HG02798 (cell line): ENCODE measurements at regions not wholly inside any gene's neighbourhood (a gene's known extent, or its start where the extent isn't known, plus 50 kb on each side); places are given as distances from the start of the nearest gene placed in this dataset.

Experiments
- ATAC-seq: cut with Tn5 transposase; IDR thresholded peaks from one replicate; pipeline ENCODE4 v1.9.1; 2021; ENCODE audit warnings: mild to moderate bottlenecking; ENCODE audit not compliant: unreplicated experiment, poor library complexity

DNA sequence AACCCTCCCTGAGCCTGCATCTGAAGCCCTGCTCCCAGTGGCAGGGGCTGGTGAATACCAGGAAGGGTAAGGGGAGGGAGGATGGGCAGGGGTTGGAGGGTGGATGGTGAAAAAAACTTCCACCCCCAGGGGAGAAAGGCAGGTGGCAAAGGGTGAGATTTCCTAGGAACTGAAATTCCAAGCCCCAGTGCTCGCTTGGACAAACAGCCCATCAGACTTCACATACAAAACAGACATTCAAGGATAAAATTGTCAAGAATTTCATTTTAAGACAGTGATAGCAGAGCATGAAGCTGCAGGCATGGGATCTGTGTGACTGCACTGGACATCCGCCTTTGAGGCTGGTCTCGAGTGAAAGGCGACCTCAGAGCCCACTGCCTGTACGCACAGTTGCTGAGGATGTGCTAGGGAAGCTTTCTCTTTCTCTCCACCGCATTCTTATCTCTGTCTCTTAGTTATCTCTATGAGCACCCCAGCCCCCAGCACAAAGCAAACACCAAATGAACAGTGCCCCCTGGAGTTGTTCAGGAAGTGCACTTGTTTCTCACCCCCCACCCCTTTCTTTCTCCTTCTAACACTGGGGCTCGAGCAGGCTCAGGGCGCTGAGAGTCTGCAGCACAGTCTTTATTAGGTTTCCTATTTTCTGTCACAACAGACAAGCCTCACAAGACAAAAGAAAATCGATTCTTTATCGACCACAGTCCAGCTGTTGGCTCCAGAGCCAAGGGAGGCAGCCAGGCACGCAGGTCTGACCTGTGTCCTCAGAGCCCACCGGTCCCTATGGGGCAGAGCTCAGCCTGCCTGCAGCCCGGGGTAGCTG, 237.3 kb upstream of the NCAM1 start:
- no peak for ATAC-seq

DNA sequence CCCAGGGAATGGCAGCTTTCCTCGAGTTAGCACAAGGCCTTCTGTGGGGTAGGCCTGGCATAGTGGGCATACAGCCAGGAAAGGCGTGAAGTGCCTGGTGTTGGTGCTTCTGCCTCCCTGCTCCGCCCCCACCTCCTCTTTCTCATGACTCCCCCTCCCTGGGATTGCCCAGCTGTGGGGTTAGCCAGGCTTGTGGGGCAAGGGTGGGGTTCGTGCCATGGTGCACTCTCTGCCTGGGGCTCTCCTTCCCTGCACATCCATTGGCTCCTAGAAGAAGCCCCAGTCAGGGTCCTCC, 236.8 kb upstream of the NCAM1 start:
- no peak for ATAC-seq

DNA sequence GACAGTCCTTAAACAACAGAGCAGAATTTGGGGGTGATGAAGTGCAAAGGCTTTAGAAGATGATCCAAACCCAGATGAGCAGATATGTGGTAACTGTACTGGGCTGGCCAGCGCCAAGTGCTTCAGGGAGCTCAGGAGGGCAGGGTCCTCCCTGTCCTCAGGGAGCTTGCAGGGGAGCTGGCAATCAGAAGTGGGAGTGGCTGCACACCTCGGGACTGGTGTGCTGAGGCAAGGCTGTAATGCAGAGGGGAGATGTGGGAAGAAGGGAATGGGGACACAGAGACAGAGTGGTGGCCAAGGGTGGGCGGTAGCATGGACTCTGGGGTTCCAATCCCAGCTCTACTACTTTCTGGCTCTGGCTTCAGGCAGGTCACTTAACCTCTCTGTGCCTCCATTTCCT, 235.6 kb upstream of the NCAM1 start:
- no peak for ATAC-seq

DNA sequence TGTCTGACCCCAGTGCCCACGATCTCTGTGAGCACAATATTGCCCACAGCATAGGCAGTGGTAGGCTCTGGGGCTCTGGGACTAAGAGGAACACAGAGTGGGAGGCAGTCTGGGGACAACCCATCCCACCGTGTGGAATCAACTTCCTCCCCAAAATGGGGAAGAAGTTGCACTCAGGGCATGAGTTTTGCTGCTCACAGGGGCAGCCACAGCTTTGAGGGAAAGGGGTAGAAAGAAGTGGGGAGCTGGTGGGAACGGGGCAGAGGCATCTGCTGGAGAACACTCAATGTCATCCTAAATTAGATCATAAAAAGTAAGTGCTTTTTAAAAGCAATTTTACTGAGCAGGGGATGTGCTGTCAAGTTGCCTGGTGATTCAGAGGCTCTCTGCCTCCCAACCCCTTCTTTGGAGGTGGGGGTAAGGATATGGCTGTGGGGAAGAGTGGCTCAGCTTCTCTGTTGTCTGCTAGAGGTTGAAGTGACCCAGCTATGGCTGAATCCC, 233.8 kb upstream of the NCAM1 start:
- ATAC-seq, result no peak

DNA sequence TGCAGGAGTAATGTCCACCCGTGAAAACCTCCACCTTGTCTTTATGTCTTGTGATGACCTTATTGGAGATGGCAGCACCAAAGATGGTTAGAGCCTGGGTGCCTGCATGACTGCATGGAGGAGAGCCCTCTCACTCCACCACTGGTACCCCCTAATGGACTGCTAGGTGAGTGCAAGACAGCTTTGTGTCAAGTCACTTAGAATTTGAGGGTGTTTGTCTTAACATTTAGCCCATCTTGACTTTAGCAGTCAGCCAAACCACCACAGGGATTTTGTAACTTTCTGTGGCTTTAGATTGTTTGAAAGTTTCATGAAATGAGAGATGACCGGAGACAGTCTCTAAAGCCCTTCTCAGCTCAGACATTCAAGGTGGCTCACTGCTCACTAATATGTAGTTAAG, 232.9 kb upstream of the NCAM1 start:
- no peak for ATAC-seq

DNA sequence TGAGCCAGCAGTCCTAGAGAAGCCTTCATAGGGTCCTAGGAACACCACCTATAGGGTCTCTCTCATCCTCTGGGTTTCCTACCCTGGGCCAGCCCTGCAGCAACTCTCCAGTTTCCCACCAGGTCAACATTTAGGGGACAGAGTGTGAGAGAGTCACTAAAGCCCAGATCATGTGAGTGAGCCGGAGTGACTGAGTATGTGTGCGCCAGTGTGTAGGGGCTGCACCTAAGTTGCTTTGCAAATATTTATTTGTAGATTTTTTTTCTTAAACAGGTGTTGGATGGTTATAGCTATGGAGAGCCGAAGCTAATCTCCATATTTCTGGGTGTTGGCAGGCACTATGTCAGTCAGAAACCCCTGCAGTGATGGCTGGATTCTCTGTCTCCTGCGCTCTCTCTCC, 232.5 kb upstream of the NCAM1 start:
- ATAC-seq, result no peak

DNA sequence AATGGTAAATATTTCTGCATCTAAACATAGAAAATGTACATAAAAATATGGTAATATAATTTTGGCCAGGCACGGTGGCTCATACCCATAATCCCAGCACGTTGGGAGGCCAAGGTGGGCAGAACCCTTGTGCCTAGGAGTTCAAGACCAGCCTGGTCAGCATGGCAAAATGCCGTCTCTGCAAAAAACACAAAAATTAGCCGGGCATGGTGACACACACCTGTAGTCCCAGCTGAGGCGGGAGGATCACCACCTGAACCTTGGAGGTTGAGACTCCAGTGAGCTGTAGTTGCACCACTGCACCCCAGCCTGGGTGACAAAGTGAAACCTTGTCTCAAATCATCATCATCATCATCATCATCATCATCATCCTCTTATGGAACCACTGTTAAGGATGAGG, 230.6 kb upstream of the NCAM1 start:
- ATAC-seq, result no peak

DNA sequence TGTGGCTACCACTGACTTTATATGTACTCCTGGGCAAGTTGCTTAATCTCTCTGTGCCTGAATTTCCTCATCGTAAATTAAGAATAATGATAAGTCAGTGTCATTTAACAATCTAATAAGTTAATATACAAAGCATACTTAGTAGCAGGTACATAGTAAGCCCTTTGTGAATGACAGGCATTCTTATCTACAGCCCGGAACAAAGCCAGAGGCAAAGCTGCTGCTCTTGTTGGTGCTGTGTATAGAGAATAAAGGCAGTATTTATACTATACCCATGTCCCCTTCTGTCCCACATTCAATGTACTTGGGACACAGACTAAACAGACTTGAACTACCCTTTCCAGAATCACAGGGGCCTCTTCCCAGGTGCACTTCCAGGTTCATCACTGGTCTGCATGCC, 229.7 kb upstream of the NCAM1 start:
- no peak for ATAC-seq

DNA sequence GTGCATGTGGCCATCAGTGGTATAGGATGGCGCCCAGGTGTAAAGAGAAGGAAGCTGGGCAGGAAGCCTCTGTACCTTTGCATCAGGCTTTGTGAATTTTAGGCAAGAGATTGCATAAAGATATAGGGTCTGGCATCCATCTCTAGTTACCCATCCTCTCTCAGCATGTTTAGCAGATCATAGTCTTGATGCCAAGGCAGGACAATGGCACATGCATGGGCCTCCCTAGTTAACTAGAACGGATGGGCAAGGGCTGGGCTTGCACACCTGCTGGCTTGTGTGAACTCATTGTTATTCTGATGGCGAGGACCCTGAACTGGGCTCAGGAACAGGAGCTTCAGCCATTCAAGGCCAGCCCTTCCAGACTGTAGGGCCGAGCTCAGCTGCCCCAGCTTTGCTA, 229.2 kb upstream of the NCAM1 start:
- no peak for ATAC-seq

DNA sequence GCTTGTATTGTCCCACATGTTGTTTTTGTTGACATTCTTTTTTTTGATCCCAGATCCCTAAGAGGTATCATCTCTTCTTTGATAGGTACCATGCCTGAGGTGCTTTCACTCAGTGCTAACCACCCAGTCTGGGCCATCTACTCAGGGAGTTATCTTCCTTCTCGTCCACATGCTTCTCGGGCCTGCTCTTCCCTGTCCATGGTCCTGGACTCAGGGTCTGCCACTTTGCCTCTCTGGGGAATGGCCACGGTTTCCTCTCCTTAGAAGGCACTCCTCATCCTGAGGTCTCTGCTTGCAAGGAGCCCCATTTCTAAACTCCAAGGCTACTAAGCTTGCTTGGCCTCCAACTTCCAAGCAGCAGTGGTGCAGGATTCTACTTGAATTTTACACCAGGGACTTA, 227.0 kb upstream of the NCAM1 start:
- no peak for ATAC-seq

DNA sequence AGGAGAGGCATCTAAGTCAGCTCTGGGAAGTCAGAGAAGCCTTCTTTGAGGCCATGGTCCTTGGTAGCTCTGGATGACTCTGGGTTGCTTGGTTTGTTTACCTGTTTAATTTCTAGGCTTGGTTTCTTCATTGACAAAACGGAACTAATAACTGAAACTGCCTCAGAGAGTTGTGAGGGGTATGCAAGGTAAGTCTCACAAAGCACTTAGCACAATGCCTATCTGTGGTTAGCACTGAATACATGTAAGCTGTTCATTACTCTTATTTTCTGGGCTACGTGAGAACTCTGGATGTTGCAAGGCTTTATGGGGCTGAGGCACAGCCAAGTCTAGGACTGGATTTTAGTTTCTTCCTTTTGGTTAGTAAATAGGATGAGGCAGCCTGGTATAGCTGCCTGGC, 225.8 kb upstream of the NCAM1 start:
- peak; percentile 41 for ATAC-seq

DNA sequence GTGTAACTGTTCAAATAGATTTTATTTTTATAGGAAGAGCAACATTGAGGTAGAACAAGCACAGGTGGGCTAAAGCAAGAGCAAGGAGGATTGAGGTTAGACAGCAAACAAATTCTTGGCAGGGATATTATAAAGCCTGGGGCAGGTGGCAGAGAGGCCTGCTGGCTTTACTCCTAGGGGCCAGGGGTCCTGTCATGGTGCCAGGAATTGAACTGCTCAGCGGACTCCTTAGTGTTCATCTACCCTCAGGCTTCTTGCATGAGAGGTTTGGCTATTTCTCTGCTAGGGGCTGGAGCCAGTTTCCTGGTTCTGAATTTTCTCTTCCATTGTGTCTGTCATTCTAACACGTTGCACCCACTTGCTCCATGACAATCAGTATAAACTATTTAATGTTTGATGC, 217.2 kb upstream of the NCAM1 start:
- ATAC-seq, result no peak

DNA sequence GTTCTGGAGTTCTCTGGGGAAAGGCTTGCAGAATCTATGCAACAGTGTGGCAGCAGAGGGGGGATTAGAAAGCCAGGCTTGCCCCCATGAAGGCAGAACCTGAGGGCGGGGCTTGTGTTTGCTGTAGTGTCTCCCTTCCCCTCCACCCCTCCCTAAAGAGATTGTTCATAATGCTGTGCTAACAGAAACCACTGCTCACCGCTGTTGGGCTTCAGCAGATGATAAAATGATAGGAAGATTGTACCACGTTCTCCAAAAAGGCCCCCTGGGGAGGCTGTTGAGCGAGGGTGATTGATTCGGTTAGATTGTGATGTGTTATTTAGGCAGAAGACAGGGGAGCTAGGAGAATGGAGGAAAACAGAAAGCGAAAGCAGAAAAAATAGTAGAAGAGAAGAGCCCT, 215.2 kb upstream of the NCAM1 start:
- ATAC-seq, result no peak

DNA sequence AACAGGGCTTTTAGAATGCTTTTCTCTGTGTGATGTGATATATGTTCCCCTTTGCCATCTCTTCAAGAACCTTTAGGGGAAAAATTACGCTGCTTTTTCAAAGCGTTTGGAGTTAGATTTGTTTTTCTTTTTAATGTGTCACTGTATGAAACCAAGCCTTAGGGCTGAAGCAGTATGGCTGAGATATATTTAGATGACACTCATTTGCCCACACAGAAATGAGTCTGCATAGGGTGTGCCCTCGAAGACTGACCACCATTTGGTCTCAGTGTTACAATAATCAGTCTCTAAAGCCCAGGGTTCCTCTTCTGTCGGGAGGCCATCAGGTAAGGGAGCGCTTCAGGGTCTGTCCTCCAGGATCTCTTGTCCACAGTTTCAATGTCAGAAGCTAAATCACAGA, 213.0 kb upstream of the NCAM1 start:
- no peak for ATAC-seq

DNA sequence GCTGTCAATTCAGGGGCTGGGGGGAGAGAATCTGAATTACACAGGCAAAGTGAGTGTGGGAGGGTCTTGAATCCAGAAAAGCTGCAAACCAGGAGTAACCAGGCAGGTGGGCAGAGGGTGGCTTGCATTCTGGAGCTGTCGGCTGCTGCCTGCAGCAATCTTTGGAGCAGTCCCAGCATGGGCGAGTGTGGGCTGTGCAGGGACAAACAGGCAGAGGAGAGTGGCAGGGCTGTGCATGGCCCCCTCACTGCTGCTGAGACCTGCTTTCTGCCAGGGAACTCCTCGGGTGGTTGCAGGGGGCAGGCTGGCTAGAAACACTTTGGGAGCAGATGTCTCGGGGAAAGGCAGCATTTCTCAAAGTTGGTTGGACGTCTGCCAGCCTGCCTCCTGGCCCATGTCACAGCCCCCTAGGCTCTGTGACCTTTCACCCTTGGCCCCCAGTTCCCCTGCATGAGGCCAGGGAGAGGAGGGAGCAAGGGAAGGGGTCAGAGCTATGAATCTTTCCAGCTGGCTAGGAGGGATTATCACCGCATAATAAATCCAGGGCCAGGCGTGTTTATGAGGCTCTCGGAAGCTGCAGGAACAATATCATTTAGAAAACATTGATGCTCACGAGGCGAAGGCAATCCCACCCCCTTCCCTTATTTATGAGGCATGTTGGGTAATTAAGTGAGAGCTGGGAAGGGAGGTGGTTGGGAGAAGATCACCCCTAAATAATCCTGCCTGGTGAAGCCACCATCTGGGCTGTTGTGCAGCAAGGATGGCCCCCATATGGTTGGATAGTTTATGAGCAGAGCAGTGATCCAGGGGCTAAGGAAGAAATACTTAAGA, 212.3 kb upstream of the NCAM1 start:
- ATAC-seq, result no peak

DNA sequence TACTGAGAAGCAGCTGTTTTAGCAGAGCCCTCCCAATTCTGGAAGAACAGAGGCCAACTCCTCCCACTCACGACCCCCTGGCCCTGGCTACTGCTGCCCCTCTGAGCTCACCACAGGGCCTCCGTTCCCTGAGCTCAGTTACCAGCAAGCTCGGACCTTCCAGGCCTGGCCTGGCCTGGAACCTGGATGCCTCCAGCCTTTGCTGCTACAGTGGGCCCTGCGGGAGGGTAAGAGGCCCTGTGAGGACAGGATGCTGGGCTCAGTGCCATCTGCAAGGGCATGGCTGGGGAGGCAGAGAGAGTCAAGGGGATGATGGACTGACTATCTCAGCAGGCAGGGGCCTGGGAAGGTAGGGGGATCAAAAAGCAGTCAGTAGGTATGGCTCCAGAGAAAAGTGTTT, 209.9 kb upstream of the NCAM1 start:
- no peak for ATAC-seq

DNA sequence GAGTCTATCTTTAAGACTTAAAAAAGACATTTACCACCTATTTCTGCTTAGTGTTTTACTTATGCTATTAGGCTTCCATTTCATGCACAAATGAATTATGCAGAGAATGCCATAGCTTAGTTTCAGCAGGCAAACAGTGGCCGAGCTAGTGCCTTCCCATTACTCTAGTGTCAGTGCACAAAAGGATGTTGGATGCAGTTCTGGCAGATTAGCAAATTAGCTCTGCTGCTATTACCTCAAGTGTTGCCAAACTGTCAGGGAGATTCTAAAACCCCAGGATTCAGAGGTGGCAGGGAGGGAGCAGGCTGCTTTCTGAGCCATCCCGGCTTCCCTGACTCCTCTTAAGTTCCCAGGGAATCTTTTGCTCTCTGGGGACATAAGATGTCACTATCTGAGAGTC, 209.4 kb upstream of the NCAM1 start:
- ATAC-seq, result no peak

DNA sequence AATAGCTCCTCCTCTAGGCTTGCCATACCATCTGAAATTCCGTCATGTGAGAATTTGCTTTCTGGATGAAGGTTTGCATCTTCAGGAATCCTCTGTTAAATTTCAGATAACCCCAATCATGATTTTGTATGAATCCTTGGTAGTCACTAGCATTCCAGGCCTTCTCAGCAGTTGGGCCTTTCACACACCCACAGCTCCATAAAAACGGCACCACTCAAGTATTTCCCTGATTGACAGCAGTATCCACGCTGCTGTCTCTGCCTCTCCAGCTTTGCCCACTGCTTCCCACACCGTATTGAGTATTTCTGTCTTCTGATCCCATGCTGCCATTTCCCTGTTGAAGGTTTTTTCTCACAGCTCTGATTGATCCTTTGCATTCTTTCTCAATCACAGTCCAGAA, 208.7 kb upstream of the NCAM1 start:
- ATAC-seq, result no peak

DNA sequence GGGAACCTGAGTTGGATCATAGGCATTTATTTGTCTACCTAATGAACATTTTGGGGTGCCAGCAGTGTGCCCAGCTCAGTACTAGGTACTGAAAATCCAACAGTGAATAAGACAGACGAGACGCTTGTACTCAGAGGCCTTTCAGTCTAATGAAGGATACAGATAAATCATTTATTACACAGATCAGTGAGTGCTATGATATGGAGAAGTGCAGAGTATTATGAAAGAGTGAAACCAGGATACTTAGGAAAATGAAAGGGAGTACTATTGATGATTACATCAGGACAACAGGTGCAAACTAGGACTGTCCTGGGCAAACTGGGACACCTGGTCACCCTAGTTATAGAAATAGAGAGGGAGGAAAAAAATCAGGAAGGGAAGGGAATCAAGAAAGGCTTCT, 207.5 kb upstream of the NCAM1 start:
- ATAC-seq, result no peak

DNA sequence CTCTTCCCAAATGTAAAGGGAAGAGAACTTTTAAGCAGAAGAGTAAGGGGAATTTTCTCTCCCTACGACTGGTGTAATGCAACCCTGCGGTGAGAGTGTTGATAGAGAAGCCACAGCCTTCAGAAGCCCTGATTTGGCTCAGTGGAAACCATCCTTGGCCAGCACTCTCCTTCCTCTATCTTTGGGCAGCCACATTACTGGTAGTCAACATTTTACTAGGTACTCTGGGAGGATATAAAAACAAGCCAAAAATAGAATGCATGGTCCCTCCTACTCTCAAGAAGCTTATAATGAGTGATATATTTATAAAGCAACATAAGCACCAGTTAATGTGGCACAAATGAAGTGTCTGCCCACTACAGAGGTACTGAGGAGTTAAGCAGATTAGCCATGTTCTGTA, 201.8 kb upstream of the NCAM1 start:
- ATAC-seq, result no peak

DNA sequence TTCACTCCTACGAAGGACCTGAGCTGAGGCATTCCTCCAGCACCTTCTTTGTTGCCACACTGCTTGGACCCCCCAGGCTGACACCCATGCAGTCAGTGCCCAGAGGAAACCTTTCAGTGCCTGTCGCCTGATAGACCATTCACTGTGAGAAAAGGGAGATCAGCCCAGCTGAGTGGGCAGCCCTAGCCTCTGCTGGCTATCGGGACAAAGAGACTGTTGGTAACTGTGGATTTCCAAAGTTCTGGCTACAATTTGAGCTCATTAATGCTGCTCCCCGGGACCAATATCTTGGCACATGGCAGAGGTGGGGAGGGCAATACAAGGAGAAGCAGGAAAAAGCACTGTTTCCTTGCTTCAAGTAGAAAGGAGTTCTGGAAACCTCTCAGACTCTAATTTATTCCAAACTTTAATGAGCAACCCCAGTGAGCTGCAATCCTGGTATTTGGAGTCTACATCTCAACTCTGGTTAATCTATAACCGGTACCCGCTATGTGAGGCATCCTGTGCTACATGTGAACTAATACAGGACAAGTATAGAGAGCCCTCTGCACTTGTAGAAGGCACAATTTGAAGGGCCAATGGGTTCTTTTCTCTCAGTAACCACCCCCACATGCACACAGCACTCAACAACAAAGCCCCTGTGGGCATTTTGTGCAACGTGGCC, 200.7 kb upstream of the NCAM1 start:
- ATAC-seq, result no peak
